ENCODE measurements at regions not wholly inside any gene's neighbourhood (a gene's known extent, or its start where the extent isn't known, plus 50 kb on each side); places are given as distances from the start of the nearest gene placed in this dataset.

DNA sequence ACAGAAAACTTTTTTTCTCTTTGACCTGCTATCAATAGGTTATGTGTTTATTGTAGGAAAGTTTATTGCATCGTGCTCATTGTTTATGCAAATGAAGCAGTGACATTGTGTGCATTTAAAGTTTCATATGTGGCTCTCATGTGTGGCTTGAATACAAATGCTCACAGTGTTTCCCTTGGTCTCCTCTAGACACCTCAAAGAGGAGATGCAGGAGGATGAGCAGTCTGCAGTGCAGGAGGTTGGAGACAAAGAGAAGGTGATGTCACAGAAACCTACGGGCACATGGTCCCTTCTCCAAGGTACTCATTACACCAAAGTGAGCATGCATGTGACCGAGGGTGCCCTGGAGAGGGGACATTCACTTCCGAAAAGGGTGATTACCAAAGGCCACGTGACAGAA is 430.2 kb downstream of the INHBA start:
- H3K4me2 ChIP-seq (ENCODE audit: low read length), result no peak overlapping the region
- TF ChIP-seq, protein P1, sequence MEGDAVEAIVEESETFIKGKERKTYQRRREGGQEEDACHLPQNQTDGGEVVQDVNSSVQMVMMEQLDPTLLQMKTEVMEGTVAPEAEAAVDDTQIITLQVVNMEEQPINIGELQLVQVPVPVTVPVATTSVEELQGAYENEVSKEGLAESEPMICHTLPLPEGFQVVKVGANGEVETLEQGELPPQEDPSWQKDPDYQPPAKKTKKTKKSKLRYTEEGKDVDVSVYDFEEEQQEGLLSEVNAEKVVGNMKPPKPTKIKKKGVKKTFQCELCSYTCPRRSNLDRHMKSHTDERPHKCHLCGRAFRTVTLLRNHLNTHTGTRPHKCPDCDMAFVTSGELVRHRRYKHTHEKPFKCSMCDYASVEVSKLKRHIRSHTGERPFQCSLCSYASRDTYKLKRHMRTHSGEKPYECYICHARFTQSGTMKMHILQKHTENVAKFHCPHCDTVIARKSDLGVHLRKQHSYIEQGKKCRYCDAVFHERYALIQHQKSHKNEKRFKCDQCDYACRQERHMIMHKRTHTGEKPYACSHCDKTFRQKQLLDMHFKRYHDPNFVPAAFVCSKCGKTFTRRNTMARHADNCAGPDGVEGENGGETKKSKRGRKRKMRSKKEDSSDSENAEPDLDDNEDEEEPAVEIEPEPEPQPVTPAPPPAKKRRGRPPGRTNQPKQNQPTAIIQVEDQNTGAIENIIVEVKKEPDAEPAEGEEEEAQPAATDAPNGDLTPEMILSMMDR (conservative IDR thresholded peaks at IDR 0.05; ENCODE audit: low read length), result no peak
- TF ChIP-seq EZH2phosphoT487 (IDR thresholded peaks at IDR 0.05; ENCODE audit: borderline replicate concordance, low read depth, low read length), result no peak
- DNase-seq (ENCODE audit: low spot score), result no peak
- no peaks in the 10 kb centered on the region for H3K9me3 ChIP-seq (ENCODE audit: low read length)
- H3K27ac ChIP-seq (ENCODE audit: low read depth, low read length, poor library complexity, severe bottlenecking), result no peak overlapping the region
- H3K4me3 ChIP-seq (ENCODE audit: low read depth, low read length, poor library complexity, severe bottlenecking), result no peak overlapping the region
- H3K4me1 ChIP-seq (ENCODE audit: insufficient read depth, low read length, poor library complexity, severe bottlenecking), result no peaks in the 10 kb centered on the region
- H3K9me2 ChIP-seq (ENCODE audit: insufficient read depth, low read length), result no peaks in the 10 kb centered on the region
- no peaks in the 10 kb centered on the region for H3K79me2 ChIP-seq (ENCODE audit: insufficient read depth, low read depth, low read length)
- BruUV-seq (replicated peaks), result no TSS peak
- H4K20me1 ChIP-seq (ENCODE audit: insufficient read depth, low read length), result no peaks in the 10 kb centered on the region
- intact Hi-C loops (cut with micrococcal nuclease; ENCODE audit: unreplicated experiment), result loop anchor here (10.0 kb wide), 1 partner anchor 62 kb away; no protein-coding TSS in a partner anchor
- H2AFZ ChIP-seq (ENCODE audit: low read length), result no peak overlapping the region
- ChIA-PET CTCF (ENCODE audit: unreplicated experiment) (no interaction called here), POLR2A (no interaction called here)
- H3K36me3 ChIP-seq (ENCODE audit: insufficient read depth, low read length), result no peaks in the 10 kb centered on the region

- Histone ChIP-seq H3K4me1 (ENCODE audit: insufficient read depth, low read length, poor library complexity, severe bottlenecking) (no peaks in the 10 kb centered on the region), H3K36me3 (ENCODE audit: insufficient read depth, low read length) (no peaks in the 10 kb centered on the region), H3K79me2 (ENCODE audit: insufficient read depth, low read depth, low read length) (no peaks in the 10 kb centered on the region), H3K9me3 (ENCODE audit: low read length) (no peaks in the 10 kb centered on the region), H3K9me2 (ENCODE audit: insufficient read depth, low read length) (no peaks in the 10 kb centered on the region), H3K4me2 (ENCODE audit: low read length) (no peak overlapping the region), H4K20me1 (ENCODE audit: insufficient read depth, low read length) (no peaks in the 10 kb centered on the region), H3K4me3 (ENCODE audit: low read depth, low read length, poor library complexity, severe bottlenecking) (no peak overlapping the region), H2AFZ (ENCODE audit: low read length) (no peak overlapping the region), H3K27ac (ENCODE audit: low read depth, low read length, poor library complexity, severe bottlenecking) (no peak overlapping the region)
- no peak for TF ChIP-seq EZH2phosphoT487 (IDR thresholded peaks at IDR 0.05; ENCODE audit: borderline replicate concordance, low read depth, low read length)
- TF ChIP-seq, protein P1 (conservative IDR thresholded peaks at IDR 0.05; ENCODE audit: low read length), result no peak
- DNase-seq (ENCODE audit: low spot score), result no peak
- ChIA-PET POLR2A (no interaction called here), CTCF (ENCODE audit: unreplicated experiment) (no interaction called here)
- no TSS peak for BruUV-seq (replicated peaks)
- intact Hi-C loops (cut with micrococcal nuclease; ENCODE audit: unreplicated experiment), result no loop called here
Measured at GRCh38 chr7:41268878-41269277, 434.0 kb downstream of the INHBA start.

DNA sequence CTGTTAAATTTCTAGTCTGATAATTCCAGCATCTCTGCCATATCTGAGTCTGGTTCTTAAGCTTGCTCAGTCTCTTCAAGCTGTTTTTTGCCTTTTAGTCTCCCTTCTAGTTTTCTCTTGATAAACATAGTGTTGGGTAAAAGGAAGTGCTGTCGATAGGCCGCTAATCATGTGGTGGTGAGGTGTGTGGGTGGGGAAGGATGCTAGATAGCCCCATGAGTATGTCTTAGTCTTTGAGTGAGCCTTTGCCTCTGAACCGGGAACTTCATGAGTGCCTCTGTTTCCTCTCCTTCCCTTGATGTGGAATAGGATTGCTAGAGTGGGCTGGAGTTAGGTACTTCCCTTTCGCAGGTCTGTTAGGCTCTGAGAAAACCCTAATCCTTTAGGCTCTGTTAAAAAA is 441.8 kb downstream of the INHBA start:
- Histone ChIP-seq H3K4me3 (ENCODE audit: low read depth, low read length, poor library complexity, severe bottlenecking) (no peak overlapping the region), H3K9me3 (ENCODE audit: low read length) (no peaks in the 10 kb centered on the region), H4K20me1 (ENCODE audit: insufficient read depth, low read length) (no peaks in the 10 kb centered on the region), H3K27ac (ENCODE audit: low read depth, low read length, poor library complexity, severe bottlenecking) (no peak overlapping the region), H3K36me3 (ENCODE audit: insufficient read depth, low read length) (no peaks in the 10 kb centered on the region), H2AFZ (ENCODE audit: low read length) (no peak overlapping the region), H3K4me2 (ENCODE audit: low read length) (no peak overlapping the region), H3K9me2 (ENCODE audit: insufficient read depth, low read length) (no peaks in the 10 kb centered on the region), H3K4me1 (ENCODE audit: insufficient read depth, low read length, poor library complexity, severe bottlenecking) (no peaks in the 10 kb centered on the region), H3K79me2 (ENCODE audit: insufficient read depth, low read depth, low read length) (no peaks in the 10 kb centered on the region)
- DNase-seq (ENCODE audit: low spot score), result no peak
- intact Hi-C loops (cut with micrococcal nuclease; ENCODE audit: unreplicated experiment), result no loop called here
- TF ChIP-seq, protein P1 (conservative IDR thresholded peaks at IDR 0.05; ENCODE audit: low read length), result no peak
- TF ChIP-seq EZH2phosphoT487 (IDR thresholded peaks at IDR 0.05; ENCODE audit: borderline replicate concordance, low read depth, low read length), result no peak
- CTCF ChIA-PET (ENCODE audit: unreplicated experiment), result interaction anchor here (0.7 kb wide), 1 partner anchor 9 kb away, joined by 3 read pairs; no protein-coding TSS in a partner anchor
- no TSS peak for BruUV-seq (replicated peaks)
- POLR2A ChIA-PET, result no interaction called here
